Endothelial cell of hepatic sinusoid (primary cell): ENCODE measurements at regions not wholly inside any gene's neighbourhood (a gene's known extent, or its start where the extent isn't known, plus 50 kb on each side); places are given as distances from the start of the nearest gene placed in this dataset.

ENCODE experiments used
- in situ Hi-C: cut with HindIII; loops from 2 replicates; pipeline ENCODE4 v1.10.0; 2017; ENCODE audit warnings: low sequenced_read_pairs

- in situ Hi-C loops, result loop anchor here (10.0 kb wide), 1 partner anchor 103 kb away; no protein-coding TSS in a partner anchor
These were observed 136.6 kb upstream of the ZNF648 start for GRCh38 chr1:182198006-182198605.

DNA sequence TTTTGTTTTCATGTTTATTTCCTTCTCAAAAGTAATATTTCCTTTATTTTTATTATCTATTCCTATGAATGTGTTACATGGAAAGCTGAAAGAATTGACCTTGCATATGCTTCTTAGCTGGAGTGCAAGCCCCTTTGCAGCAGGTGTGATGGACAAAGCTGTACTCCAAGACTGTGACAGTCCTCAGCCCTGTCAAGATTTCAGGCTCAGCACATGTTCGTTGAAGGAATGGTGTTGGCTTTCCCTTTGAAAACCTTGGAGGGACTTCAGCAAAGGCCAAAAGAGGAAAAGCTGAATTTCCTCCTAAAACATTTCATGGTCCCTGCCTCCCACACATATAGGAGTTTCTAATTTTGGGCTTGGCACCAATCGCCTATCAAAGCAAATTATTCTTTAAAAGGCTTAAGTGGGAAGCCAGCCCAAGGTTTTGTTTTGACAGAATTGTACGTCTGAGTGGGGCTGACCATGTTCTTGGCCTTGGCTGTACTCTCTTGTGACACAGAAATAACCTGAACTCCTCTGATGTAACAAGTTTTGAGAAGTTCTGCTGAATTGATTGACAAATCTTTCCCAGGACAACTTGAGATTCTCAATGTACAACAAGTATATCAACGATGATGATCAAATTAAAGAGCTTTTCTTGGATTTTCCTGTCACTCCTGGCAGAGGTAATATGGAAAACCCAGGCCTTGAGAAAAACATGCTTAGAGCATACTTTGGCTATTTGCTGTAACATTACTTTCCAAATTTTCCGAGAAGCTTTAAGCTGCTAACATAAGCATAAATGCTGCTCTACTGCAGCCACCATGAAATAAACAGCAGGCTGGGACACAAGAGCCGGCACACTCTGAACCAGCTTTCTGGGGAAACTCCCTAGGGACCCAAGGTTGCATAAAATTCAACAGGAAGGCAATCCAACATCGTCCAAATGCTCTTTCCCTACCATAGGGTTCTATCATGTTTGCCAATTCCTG, 135.7 kb upstream of the ZNF648 start:
- in situ Hi-C loops, result loop anchor here (10.0 kb wide), 1 partner anchor 102 kb away; no protein-coding TSS in a partner anchor

- in situ Hi-C loops, result loop anchor here (10.0 kb wide), 1 partner anchor 101 kb away; no protein-coding TSS in a partner anchor
These were observed 134.2 kb upstream of the ZNF648 start for GRCh38 chr1:182195733-182196132.

- in situ Hi-C loops, result loop anchor here (10.0 kb wide), 1 partner anchor 99 kb away; no protein-coding TSS in a partner anchor
These were observed 132.5 kb upstream of the ZNF648 start for GRCh38 chr1:182193908-182194550.

GRCh38 chr1:182192966-182193365, 131.5 kb upstream of the ZNF648 start:
- in situ Hi-C loops, result loop anchor here (10.0 kb wide), 1 partner anchor 98 kb away; no protein-coding TSS in a partner anchor

DNA sequence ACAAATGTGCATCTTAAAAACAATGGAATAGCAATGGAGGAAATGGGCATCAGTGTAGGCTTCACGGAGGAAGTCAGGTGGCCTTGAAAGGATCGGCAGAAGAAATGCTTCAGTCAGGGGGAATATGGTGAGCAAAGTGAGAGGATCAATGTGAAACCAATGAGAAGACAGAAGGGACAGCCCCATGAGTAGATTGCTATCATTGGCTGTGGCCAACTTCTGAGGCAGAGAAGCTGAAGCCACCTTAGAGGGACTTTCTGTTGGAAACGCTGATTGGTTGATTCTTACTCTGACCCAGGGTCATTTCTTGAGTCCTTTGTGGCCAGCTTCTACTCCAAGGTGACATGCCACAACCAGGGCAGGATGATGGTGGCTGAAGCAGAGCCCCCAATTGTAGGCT, 130.7 kb upstream of the ZNF648 start:
- in situ Hi-C loops, result loop anchor here (10.0 kb wide), 1 partner anchor 97 kb away; no protein-coding TSS in a partner anchor

DNA sequence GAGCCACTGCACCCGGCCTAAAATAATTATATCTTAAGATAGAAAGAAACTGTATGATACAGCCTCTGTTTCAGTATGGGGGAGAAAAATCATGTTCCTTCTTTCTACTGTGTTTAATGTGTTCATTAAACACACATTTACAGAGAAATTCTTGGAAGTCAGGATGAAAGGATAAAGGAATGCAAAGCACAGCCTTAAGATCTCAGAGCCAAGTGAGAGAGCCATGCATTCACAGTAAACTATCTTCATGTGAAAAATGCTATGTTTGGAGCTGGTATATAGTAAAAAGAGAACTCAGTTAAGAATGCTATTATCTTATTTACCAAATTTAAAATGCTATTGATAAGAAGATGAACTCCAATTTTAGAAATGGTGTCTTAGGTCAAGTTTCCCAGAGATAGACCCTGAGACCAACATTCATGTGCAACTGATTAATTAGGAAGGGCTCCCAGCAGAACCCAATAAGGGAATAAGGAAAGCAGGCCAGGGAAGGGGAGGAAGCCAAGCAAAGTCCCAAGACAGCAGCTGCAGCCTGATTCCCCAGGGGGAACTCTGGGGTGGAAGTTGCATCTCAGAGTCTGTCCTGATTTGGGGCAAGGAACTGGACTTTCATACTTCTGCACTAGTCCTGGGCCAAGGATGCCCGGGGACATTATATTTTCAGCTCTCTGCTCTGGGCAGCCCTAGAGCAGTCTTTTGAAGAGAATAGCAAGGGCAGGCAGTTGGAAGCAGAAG, 130.0 kb upstream of the ZNF648 start:
- in situ Hi-C loops, result loop anchor here (10.0 kb wide), 1 partner anchor 97 kb away; no protein-coding TSS in a partner anchor

GRCh38 chr1:182189535-182190066, 128.1 kb upstream of the ZNF648 start:
- in situ Hi-C loops, result loop anchor here (10.0 kb wide), 1 partner anchor 95 kb away; no protein-coding TSS in a partner anchor

DNA sequence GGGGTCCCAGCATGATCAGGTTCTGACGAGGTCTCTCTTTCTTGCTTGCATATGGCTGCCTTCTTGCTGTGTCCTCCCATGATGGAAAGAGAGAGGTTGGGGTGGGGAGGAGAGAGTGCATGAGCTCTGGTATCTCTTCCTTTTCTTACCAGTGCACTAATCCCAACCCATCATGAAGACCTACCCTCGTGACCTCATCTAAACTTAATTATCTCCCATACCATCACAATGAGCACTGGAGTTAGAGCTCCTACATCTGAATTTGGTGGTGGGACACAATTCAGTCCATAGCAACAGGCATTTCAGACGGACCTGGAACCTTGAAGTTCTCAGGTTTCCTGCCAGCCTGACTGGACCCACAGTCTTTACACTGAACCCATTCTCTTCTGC, 125.2 kb upstream of the ZNF648 start:
- in situ Hi-C loops, result no loop called here

GRCh38 chr1:182185842-182186756, 124.6 kb upstream of the ZNF648 start:
- in situ Hi-C loops, result no loop called here

DNA sequence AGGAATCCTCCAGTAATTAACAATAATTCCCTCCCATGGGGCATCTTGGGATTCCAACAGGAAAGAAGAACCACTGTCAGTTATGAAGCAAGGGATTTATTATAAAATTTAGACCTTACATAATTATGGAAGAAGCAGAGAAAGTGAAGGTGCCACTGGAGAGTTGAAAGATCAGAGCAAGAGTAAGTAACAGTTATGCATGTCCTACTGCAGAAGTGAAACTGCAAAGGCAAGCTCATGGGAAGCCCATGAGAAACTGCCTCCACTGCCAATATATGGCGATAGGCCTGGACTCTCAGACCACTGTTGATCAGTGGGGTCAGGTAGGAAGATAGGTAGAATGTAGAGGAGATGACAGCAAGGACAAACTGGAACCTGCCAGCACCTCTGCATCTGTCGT, 123.6 kb upstream of the ZNF648 start:
- in situ Hi-C loops, result no loop called here

DNA sequence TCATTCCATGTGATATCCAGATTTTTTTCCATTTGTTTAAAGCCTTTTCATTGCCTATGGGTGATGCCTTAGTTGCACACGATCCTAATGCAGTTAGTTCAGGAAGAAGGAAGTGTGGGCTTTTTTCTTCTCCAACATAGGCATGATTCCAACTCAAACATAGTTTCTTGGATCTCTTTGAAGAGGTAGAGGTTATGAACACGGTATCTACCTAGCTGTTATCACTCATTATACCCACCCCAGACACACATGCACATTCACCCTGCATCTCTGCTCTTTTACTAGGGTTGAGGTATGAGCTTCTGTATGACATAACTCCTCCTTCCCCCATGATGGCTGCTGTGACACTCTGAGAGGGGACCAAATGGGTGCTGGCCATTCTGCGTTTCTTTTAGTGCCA, 122.1 kb upstream of the ZNF648 start:
- in situ Hi-C loops, result no loop called here

DNA sequence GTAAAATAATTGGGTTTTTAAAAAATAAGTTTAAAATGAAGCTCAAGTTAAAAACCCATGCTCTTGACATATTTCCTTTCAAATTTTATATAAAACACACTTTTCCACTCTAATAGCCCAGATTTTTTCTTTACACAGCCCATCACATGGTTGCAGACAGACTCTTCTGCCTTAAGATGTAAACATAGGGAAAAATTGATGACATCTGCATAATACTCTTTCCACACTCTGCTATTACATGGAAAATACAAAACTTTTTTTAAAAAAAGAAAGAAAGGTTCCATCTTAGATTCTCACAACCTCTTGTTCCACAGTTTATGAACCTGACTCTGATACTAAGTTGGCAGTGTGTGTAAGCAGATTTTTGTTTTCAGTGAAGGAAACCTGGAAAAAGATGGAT, 120.8 kb upstream of the ZNF648 start:
- in situ Hi-C loops, result no loop called here

DNA sequence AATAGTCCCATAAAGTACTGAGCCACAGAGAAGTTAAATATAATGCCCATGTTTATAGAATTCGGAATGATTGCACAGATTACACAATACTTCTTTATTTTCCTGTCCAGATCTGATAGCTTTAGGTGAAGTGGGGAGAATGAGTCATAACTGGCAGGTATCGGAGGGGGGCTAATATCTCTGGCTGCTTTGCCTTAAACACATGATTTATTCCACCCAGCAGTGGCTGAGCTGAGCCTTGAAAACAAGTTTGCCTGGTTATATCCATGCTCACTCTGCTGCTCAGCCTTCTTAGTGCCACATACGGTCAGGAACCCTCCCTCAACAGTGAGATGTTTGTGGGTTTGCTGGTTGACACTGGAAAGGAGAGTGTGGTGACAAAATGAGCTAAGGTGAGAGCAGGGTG, 119.7 kb upstream of the ZNF648 start:
- in situ Hi-C loops, result no loop called here

DNA sequence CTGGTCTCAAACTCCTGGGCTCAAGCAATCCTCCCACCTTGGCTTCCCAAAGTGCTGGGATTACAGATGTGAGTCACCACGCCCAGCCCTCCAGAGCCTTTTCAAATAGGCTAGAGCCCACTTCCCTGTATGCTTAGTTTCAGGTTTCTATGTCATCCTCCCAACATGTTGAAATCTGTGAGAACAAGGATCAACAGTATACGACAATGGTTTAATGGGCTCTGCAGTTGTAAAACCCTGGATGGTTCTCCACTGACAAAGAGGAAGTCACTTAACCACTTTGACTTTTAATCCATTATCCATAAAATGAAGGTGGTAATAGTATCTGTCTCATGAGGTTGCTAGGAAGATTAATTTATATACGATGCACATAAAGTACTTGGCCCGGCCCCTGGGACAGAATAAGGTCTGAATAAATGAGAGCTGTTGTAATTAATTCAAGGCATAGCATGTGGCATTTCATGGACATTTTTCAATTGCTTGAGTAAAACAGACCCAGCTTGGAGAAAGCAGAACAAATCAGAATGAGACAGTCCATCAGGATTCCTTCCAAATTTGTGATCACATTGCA, 113.9 kb upstream of the ZNF648 start:
- in situ Hi-C loops, result no loop called here

DNA sequence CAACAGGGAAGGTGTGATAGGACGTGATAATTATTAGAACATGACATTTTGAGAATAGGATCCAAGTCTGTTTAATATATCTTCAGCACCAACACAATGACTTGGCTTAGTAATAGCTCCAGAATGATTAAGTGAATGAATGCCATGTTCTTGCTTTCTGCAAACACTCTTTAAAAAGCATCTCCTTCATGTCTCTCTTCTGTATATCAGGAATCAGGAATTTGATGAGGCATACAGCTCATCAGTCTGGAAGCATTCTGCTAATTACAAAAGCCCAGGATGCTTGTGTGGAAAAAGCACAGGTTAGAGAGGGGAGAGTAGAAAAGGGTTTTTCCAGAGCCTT, 113.0 kb upstream of the ZNF648 start:
- in situ Hi-C loops, result no loop called here

GRCh38 chr1:182173808-182174512, 112.4 kb upstream of the ZNF648 start:
- in situ Hi-C loops, result no loop called here

DNA sequence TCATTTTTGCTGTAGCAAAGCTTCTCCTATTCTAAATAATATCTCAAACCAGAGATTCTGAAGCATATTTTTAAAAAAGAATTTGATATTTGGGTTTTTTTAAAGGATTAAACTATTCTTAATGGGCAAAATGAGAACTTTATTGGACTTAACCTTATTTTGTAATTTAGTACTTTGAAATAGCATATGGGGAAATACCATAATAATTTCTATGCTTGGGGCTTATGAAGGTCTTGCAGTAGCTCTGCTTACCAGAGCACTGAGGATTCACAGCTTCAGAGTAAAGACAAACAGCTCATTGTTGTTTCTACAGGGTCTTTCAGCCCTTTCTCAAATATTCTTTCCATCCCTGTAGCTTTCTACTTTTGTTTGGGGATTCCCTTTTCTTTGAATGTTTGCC, 111.2 kb upstream of the ZNF648 start:
- in situ Hi-C loops, result no loop called here
